ENCODE measurements at regions not wholly inside any gene's neighbourhood (a gene's known extent, or its start where the extent isn't known, plus 50 kb on each side); places are given as distances from the start of the nearest gene placed in this dataset.

GRCh38 chr17:83200231-83200699 is 120.9 kb downstream of the METRNL start:
- no peak for TF ChIP-seq CTCF (conservative IDR thresholded peaks at IDR 0.05)
- TF ChIP-seq ZFX (IDR thresholded peaks at IDR 0.05) = no peak
